Lower lobe of right lung (tissue), 2 donors: ENCODE measurements at regions not wholly inside any gene's neighbourhood (a gene's known extent, or its start where the extent isn't known, plus 50 kb on each side); places are given as distances from the start of the nearest gene placed in this dataset.

ENCODE experiments used
- ATAC-seq, 2 donors: fragments of 200-7000 bp; cut with Tn5 transposase; one replicate each; pipeline ENCODE4 v1.9.1; 2020 to 2022; ENCODE audit warnings: mild to moderate bottlenecking in 2 of 2, moderate library complexity in 2 of 2
- DNase-seq: peaks from one replicate; pipeline ENCODE4 v3.0.0-alpha.2; 2020
- H3K27ac ChIP-seq: fragments of 200-600 bp; one replicate; pipeline ENCODE4 v1.8.0; 2022
- H3K27me3 ChIP-seq: fragments of 200-600 bp; one replicate; pipeline ENCODE4 v1.8.0; 2022; ENCODE audit warnings: low read depth
- H3K36me3 ChIP-seq: fragments of 200-600 bp; one replicate; pipeline ENCODE4 v1.8.0; 2022; ENCODE audit warnings: mild to moderate bottlenecking
- H3K4me1 ChIP-seq: fragments of 200-600 bp; one replicate; pipeline ENCODE4 v1.8.0; 2022
- H3K4me3 ChIP-seq: fragments of 200-600 bp; one replicate; pipeline ENCODE4 v1.8.0; 2022; ENCODE audit warnings: mild to moderate bottlenecking
- H3K9me3 ChIP-seq: fragments of 200-600 bp; one replicate; pipeline ENCODE4 v1.8.0; 2022
- CTCF ChIP-seq: fragments of 200-600 bp; IDR thresholded peaks from one replicate; pipeline ENCODE4 v1.8.0; 2022; ENCODE audit warnings: antibody characterized with exemption, mild to moderate bottlenecking
- intact Hi-C: fragments of 100-400 bp; cut with DNase I; formaldehyde crosslinking; loops from one replicate; pipeline ENCODE4 v1.11.0; 2022
- donor health status: DM: no; HTN: yes; CAD: no; lungs with severe emphysema.

GRCh38 chr20:2210646-2211552 is 84.9 kb upstream of the TGM3 start:
- Histone ChIP-seq H3K27ac (no peak overlapping the region), H3K4me1 (peaks cover 18% of the 10 kb centered on the region), H3K4me3 (no peak overlapping the region), H3K36me3 (no peaks in the 10 kb centered on the region), H3K27me3 (peaks cover 49% of the 10 kb centered on the region), H3K9me3 (no peaks in the 10 kb centered on the region)
- DNase-seq (peak; percentile 53), ATAC-seq (peak; percentile 9 to 53)
- intact Hi-C loops = no loop called here
- TF ChIP-seq CTCF = no peak

- Histone ChIP-seq H3K4me1 (peaks cover 9% of the 10 kb centered on the region), H3K27ac (no peak overlapping the region), H3K36me3 (no peaks in the 10 kb centered on the region), H3K27me3 (peaks cover 34% of the 10 kb centered on the region), H3K4me3 (no peak overlapping the region), H3K9me3 (no peaks in the 10 kb centered on the region)
- intact Hi-C loops = no loop called here
- DNase-seq = no peak
- ATAC-seq = no peak
- no peak for TF ChIP-seq CTCF
These were observed 83.3 kb upstream of the TGM3 start for GRCh38 chr20:2212456-2213015.

GRCh38 chr20:2213401-2213800 is 82.4 kb upstream of the TGM3 start:
- Histone ChIP-seq H3K36me3 (no peaks in the 10 kb centered on the region), H3K9me3 (no peaks in the 10 kb centered on the region), H3K4me1 (peaks cover 4% of the 10 kb centered on the region), H3K4me3 (no peak overlapping the region), H3K27ac (no peak overlapping the region), H3K27me3 (peaks cover 29% of the 10 kb centered on the region)
- intact Hi-C loops = no loop called here
- DNase-seq (no peak), ATAC-seq (no peak)
- no peak for TF ChIP-seq CTCF

GRCh38 chr20:2217857-2218539 is 77.8 kb upstream of the TGM3 start:
- peak; percentile 75 to 78 for ATAC-seq
- H3K4me3 ChIP-seq = no peak overlapping the region
- no peaks in the 10 kb centered on the region for H3K36me3 ChIP-seq
- intact Hi-C loops = no loop called here
- H3K9me3 ChIP-seq = no peaks in the 10 kb centered on the region
- no peak for DNase-seq
- peaks cover 8% of the 10 kb centered on the region for H3K27me3 ChIP-seq
- TF ChIP-seq CTCF = no peak
- peaks cover 4% of the 10 kb centered on the region for H3K4me1 ChIP-seq
- H3K27ac ChIP-seq = no peak overlapping the region

GRCh38 chr20:2219481-2220006 is 76.3 kb upstream of the TGM3 start:
- Histone ChIP-seq H3K4me1 (peaks cover 4% of the 10 kb centered on the region), H3K9me3 (no peaks in the 10 kb centered on the region), H3K4me3 (no peak overlapping the region), H3K27me3 (peaks cover 3% of the 10 kb centered on the region), H3K27ac (no peak overlapping the region), H3K36me3 (no peaks in the 10 kb centered on the region)
- ATAC-seq (no peak), DNase-seq (no peak)
- no peak for TF ChIP-seq CTCF
- intact Hi-C loops = no loop called here
